Mucosa of stomach (tissue), 1 donor: ENCODE measurements at regions not wholly inside any gene's neighbourhood (a gene's known extent, or its start where the extent isn't known, plus 50 kb on each side); places are given as distances from the start of the nearest gene placed in this dataset.

Source experiments
- H3K27me3 ChIP-seq: one replicate; pipeline ENCODE4 v1.7.0; 2013; ENCODE audit warnings: mild to moderate bottlenecking, low read length; ENCODE audit not compliant: control insufficient read depth, insufficient read depth
- H3K36me3 ChIP-seq: one replicate; pipeline ENCODE4 v1.7.0; 2013; ENCODE audit warnings: low read length; ENCODE audit not compliant: control insufficient read depth, insufficient read depth
- H3K4me1 ChIP-seq: one replicate; pipeline ENCODE4 v1.7.0; 2013; ENCODE audit warnings: mild to moderate bottlenecking, low read length; ENCODE audit not compliant: control insufficient read depth, insufficient read depth
- H3K4me3 ChIP-seq: one replicate; pipeline ENCODE4 v1.7.0; 2013; ENCODE audit warnings: low read length
- H3K9ac ChIP-seq: one replicate; pipeline ENCODE4 v1.7.0; 2013; ENCODE audit warnings: mild to moderate bottlenecking, low read length, moderate library complexity
- H3K9me3 ChIP-seq: one replicate; pipeline ENCODE4 v1.7.0; 2013; ENCODE audit warnings: mild to moderate bottlenecking, low read length, moderate library complexity; ENCODE audit not compliant: control insufficient read depth
- donor health status: Pancreatic carcinoma.

DNA sequence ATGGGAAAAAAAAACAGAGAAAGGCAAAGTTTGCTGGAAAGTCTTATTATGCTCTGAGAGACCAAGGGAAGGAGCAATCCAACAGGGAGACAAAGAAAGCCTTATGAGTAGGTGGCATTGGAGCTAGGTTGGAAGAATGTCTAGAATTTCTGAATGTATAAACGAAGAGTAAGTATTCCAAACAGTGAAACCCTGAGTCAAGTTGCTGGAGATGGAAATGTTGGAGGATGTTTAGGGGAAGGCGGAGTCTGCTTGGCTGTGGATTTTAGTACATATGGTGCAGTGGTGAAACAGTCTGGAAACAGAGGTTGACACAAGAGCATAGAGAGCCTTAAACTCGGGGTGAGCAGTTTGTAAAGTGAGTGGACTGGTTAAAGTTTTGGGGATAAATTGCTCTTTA is 314.8 kb upstream of the CADM1 start:
- no peaks in the 10 kb centered on the region for H3K9me3 ChIP-seq
- no peaks in the 10 kb centered on the region for H3K36me3 ChIP-seq
- H3K27me3 ChIP-seq, result no peaks in the 10 kb centered on the region
- H3K4me1 ChIP-seq, result no peaks in the 10 kb centered on the region
- no peak overlapping the region for H3K9ac ChIP-seq
- no peak overlapping the region for H3K4me3 ChIP-seq

DNA sequence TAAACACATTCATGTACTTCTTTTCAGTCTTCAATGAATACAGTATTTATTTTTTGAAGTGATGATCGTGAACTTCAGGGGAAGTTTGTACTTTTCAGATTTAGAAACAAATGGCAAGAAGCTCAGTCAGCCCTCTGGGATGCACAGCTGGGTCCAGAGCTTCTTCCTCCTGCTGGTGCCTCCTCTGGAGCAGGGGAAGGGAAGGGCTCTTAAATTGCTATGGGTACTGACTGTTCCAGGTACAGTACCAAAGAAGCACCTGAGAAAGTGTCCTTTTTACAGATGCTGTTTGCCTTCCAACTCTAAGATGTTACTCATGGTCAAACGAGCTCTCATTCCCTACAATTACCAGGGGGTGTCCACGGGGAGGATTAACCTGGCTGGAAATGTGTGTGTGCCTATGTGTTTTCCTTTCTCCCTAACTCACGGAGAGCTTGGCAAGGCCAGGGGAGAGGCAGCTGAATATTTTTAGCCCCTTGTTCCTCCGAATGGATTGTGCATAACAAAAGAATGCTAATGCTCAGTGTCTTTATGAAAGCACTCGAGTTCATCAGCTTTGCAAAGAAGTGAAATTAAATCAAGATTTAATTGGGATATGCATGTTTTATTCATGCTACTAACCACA is 313.7 kb upstream of the CADM1 start:
- Histone ChIP-seq H3K4me3 (no peak overlapping the region), H3K36me3 (no peaks in the 10 kb centered on the region), H3K9me3 (no peaks in the 10 kb centered on the region), H3K4me1 (no peaks in the 10 kb centered on the region), H3K9ac (no peak overlapping the region), H3K27me3 (no peaks in the 10 kb centered on the region)

DNA sequence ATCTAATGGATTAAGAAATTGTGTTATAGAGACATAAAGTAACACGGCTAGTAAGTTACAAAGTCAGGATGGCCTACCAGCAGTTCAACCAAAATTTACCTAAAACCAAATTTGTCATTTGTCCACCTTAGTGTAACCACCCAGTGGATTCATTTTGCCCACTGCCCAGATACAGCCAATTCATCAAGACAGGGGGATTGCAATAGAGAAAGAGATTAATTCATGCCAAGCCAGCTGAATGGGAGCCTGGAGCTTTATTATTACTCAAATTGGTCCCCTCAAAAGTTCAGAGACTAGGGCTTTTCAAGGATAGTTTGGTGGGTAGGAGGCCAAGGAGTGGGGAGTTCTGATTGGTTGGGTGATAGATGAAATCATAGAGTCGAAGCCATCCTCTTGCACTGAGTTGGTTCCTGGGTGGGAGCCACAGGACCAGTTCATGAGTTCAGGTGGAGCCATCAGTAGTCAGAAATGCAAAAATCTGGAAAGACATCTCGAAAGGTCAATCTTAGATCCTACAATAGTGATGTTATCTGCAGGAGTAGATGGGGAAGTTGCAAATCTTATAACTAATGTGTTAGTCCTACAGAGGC is 304.2 kb upstream of the CADM1 start:
- H3K9me3 ChIP-seq, result no peaks in the 10 kb centered on the region
- no peaks in the 10 kb centered on the region for H3K36me3 ChIP-seq
- H3K4me1 ChIP-seq, result no peaks in the 10 kb centered on the region
- no peaks in the 10 kb centered on the region for H3K27me3 ChIP-seq
- no peak overlapping the region for H3K9ac ChIP-seq
- no peak overlapping the region for H3K4me3 ChIP-seq

DNA sequence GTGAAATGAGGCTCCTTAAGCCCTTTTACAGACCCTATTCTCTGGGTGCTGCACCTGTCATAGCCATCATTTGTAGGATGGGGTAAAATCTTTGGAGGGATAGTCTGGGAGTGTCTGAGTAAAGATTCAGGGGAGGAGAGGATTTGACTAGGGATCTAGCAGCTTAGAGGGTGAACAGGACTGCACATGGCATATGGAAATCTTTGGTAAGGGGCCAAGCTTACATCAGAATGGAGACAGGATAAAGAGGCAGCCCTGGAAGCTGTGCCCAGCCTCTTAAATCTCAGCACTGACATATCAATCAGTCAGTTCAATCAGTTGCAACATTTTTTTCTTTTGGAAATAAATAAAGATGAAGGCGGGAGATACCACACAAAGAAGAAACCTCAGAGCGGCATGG is 301.8 kb upstream of the CADM1 start:
- Histone ChIP-seq H3K4me3 (no peak overlapping the region), H3K9ac (no peak overlapping the region), H3K27me3 (no peaks in the 10 kb centered on the region), H3K9me3 (no peaks in the 10 kb centered on the region), H3K4me1 (no peaks in the 10 kb centered on the region), H3K36me3 (no peaks in the 10 kb centered on the region)

DNA sequence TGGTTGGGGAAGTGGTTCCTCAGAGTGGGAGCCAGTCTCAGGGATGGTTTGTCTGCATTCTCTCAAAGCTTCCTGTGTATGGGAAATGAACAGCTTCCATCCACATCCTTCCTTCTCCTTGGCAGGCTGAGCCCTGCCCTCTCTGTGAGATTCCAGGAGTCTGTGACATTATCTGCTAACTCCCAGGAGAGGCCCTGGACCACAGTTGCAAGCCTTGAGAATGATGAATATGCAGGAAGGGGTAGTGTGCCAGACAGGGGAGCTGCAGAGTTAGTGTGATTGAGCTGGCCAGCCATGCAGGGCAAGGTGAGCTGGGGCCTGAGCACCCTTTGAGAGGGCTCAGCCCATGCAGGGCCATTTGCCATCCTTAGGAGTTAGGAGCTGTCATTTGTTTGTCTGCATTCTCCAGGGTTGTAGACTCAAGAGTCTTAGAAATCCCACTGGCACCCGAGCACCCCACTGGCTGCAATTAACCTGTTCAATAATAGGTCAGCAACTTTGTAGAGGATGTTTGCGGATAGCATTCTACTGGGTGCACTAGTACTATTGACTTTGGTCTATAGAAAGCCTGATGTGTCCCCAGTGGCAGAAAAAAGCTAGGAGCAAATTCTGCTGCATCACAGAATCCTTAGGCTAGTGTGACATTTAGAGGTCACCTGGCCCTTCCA is 299.0 kb upstream of the CADM1 start:
- H3K9ac ChIP-seq, result no peak overlapping the region
- H3K9me3 ChIP-seq, result no peaks in the 10 kb centered on the region
- no peaks in the 10 kb centered on the region for H3K4me1 ChIP-seq
- no peaks in the 10 kb centered on the region for H3K36me3 ChIP-seq
- no peak overlapping the region for H3K4me3 ChIP-seq
- H3K27me3 ChIP-seq, result no peaks in the 10 kb centered on the region

DNA sequence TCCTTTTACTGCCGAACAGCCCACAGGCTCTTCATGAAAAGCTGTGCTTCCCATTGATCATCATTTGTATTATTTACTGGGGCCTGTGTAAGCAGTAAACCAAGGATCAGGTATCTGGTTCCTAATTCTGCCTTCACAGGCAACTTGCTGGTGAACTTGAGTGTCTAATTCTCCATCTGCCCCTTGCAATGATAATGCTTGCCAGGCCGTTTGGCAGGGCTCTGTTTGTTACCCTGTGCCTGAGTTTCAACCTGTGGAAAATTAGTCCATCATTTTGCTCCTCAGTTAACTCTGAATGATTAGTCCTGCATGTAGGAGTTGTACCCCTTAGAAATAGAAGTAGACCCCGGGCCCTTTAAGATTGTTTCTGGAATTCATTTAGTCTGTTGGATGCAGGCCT is 298.4 kb upstream of the CADM1 start:
- no peaks in the 10 kb centered on the region for H3K9me3 ChIP-seq
- H3K27me3 ChIP-seq, result no peaks in the 10 kb centered on the region
- no peaks in the 10 kb centered on the region for H3K36me3 ChIP-seq
- no peak overlapping the region for H3K9ac ChIP-seq
- no peak overlapping the region for H3K4me3 ChIP-seq
- H3K4me1 ChIP-seq, result no peaks in the 10 kb centered on the region

DNA sequence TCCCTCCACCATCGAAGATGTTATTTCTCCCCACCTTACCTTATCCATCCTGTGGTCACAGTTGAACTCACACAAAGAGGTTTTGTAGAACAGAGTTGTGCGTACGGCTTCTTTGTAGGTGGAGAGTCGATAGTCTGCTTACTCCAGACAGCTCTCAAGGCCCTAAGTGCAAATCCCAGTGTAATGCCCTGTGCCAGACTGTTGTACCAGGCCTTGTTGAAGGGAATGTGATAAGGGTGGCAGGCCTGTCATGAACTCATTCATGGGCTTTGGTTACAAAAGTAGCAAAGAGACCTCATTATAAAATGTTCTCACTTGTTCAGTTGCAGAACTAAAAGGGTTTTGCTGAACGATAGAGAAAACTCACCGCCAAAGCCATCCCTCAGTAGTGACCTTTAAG is 288.7 kb upstream of the CADM1 start:
- Histone ChIP-seq H3K36me3 (no peaks in the 10 kb centered on the region), H3K9ac (no peak overlapping the region), H3K4me1 (no peaks in the 10 kb centered on the region), H3K9me3 (no peaks in the 10 kb centered on the region), H3K4me3 (no peak overlapping the region), H3K27me3 (no peaks in the 10 kb centered on the region)

DNA sequence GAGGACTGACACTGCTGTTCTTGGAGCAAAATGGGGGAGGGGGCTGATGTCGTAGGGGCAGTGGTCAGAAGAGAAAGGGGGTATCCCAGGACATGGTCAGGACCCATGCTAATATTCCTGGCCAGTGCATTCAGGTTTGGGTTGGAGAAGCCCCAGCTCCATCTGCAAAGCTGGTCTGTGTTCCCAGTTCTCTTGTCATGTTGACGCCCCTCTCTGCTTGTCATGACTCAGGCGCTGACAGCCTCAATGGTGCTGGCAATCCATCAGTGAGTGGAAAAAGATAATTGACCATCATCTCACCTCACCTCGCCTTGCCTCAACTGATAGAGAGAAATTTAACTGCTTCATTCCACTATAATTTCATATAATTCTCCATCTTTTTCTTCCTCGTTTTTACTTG is 283.1 kb upstream of the CADM1 start:
- no peaks in the 10 kb centered on the region for H3K27me3 ChIP-seq
- H3K9ac ChIP-seq, result no peak overlapping the region
- H3K9me3 ChIP-seq, result no peaks in the 10 kb centered on the region
- H3K36me3 ChIP-seq, result no peaks in the 10 kb centered on the region
- no peaks in the 10 kb centered on the region for H3K4me1 ChIP-seq
- no peak overlapping the region for H3K4me3 ChIP-seq

DNA sequence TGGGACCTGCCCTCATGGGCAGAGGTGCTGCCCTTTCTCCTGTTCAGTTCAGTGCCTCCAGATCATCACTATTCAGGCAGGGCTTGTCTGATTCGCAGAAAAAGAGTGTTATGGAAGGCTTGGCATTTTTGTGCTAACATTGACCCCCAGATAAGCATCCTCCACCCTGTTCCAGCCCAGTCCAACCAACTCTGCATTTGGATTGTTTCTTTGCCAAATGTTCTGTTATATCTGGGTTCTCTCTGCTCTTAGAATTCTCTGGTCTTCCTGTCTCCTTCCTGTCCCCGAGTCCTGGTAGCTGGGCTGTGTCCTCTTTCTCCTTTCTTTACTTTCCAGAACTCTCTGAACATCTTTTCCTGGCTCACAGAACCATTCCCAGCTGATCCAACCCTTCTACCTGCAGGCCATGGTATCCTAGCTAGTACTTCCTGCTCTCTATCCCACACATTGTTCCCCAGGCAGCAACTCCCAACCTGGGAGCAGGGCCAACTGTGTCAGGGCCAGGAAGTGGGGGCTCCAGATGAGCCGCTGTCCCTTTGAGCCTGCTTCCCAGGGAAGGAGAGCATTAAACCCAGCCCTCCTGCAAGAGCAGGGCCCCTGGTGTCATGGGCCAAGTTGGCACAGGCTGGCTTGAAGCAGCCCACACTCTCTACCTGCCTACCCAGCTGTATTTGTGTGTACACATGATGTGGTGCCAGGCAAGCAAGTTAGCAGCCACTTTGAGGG is 280.7 kb upstream of the CADM1 start:
- Histone ChIP-seq H3K4me1 (no peaks in the 10 kb centered on the region), H3K36me3 (no peaks in the 10 kb centered on the region), H3K4me3 (no peak overlapping the region), H3K9ac (no peak overlapping the region), H3K27me3 (no peaks in the 10 kb centered on the region), H3K9me3 (no peaks in the 10 kb centered on the region)

DNA sequence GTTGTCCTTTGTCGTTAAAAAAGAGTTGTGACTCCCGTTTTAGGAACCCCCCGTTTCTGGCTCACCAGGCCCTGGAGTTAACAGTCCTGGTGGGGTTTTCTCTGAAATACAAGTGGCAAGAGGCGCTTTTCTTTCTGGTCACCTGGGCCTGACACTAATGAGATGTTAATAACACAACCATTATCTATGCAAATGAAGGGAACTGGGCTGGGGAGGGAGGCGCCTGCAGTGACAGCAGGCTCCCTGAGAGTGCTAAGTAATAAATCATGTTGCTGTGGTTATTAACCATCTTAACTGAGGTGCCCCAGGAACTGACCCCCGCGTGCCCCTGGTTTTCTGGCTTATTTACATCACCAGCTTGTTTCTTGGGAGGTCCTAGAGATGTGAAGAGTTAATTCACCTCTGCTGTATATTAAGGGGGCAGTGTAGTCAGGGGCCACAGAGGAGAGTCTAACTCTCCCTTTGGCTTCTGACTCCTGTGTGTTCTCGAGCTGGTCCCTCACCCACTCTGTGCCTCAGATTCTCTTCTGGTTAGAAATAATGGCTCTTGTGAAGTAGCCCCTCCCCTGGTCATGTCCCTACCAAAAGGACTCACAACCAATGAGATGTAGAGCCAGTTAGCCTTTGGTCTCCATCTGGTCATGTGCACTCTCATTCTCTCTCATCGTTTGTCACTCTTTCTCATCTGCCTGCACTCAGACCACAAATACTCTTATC is 276.6 kb upstream of the CADM1 start:
- Histone ChIP-seq H3K27me3 (no peaks in the 10 kb centered on the region), H3K4me3 (no peak overlapping the region), H3K4me1 (no peaks in the 10 kb centered on the region), H3K9ac (no peak overlapping the region), H3K36me3 (no peaks in the 10 kb centered on the region), H3K9me3 (no peaks in the 10 kb centered on the region)

DNA sequence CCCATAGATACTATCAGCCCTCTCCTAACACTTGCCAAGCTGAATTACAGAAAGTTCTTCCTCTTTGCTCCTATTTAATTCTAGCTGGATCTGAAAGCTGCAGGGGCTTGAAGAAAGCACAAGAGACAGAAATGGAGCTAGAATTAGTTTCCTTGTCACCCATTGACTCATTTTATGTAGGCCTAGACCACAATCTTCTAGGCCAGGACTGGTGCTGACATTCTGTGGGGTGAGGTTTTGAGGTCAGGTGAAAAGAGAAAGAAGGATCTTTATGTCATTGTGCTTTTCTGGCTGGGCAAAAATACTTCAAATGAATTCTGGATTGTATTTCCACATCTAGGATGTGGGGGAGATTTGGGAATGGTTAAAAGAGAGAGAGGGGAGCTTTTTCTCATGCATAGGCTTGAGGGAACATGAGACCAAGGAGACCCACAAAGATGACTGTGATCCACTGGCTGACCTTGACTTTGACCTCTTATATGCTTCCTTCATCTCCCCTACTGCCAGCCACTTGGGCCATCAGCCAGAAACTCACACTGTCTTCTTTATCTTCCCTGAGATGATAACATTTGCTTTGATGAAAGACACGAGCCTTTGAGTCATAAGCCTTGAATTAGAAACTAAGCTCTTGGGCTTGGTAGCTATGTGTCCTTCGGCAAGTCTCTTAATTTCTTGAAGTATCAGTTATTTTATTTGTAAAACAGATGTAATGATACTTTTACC is 274.9 kb upstream of the CADM1 start:
- Histone ChIP-seq H3K36me3 (no peaks in the 10 kb centered on the region), H3K9me3 (no peaks in the 10 kb centered on the region), H3K9ac (no peak overlapping the region), H3K27me3 (no peaks in the 10 kb centered on the region), H3K4me3 (no peak overlapping the region), H3K4me1 (no peaks in the 10 kb centered on the region)
